Endometrium (tissue), 2 donors: ENCODE measurements at regions not wholly inside any gene's neighbourhood (a gene's known extent, or its start where the extent isn't known, plus 50 kb on each side); places are given as distances from the start of the nearest gene placed in this dataset.

Experiments used
- FAIRE-seq: peaks from 2 replicates; lab custom pipeline; 2012; peaks lifted over from hg19 to GRCh38; lab: Jason Lieb, UNC
- donor health status: control.
- donor health status: control.

- FAIRE-seq, result no peak
Measured at GRCh38 chr4:89665662-89666061, 171.3 kb downstream of the SNCA start.

- FAIRE-seq, result no peak
Measured at GRCh38 chr4:89664521-89664920, 172.4 kb downstream of the SNCA start.

- FAIRE-seq, result no peak
Measured at GRCh38 chr4:89661173-89661899, 175.6 kb downstream of the SNCA start.

GRCh38 chr4:89660444-89661172, 176.4 kb downstream of the SNCA start:
- no peak for FAIRE-seq

GRCh38 chr4:89658701-89659024, 178.3 kb downstream of the SNCA start:
- FAIRE-seq, result no peak

- FAIRE-seq, result no peak
Measured at GRCh38 chr4:89657931-89658700, 178.8 kb downstream of the SNCA start.

GRCh38 chr4:89653012-89653411, 183.9 kb downstream of the SNCA start:
- no peak for FAIRE-seq

GRCh38 chr4:89645482-89645881, 191.5 kb downstream of the SNCA start:
- FAIRE-seq, result no peak

- FAIRE-seq, result no peak
Measured at GRCh38 chr4:89641367-89641687, 195.6 kb downstream of the SNCA start.

- no peak for FAIRE-seq
Measured at GRCh38 chr4:89640620-89641366, 196.2 kb downstream of the SNCA start.

GRCh38 chr4:89639395-89639794, 197.6 kb downstream of the SNCA start:
- no peak for FAIRE-seq

- FAIRE-seq, result no peak
Measured at GRCh38 chr4:89625599-89626293, 211.2 kb downstream of the SNCA start.

GRCh38 chr4:89619206-89619962, 217.6 kb downstream of the SNCA start:
- no peak for FAIRE-seq

- no peak for FAIRE-seq
Measured at GRCh38 chr4:89618151-89618550, 218.8 kb downstream of the SNCA start.

GRCh38 chr4:89617317-89617716, 219.6 kb downstream of the SNCA start:
- FAIRE-seq, result no peak

GRCh38 chr4:89616382-89616781, 220.6 kb downstream of the SNCA start:
- FAIRE-seq, result no peak

- FAIRE-seq, result no peak
Measured at GRCh38 chr4:89615051-89615450, 221.9 kb downstream of the SNCA start.

- no peak for FAIRE-seq
Measured at GRCh38 chr4:89614155-89614554, 222.8 kb downstream of the SNCA start.

- FAIRE-seq, result no peak
Measured at GRCh38 chr4:89610236-89610635, 226.7 kb downstream of the SNCA start.

- FAIRE-seq, result no peak
Measured at GRCh38 chr4:89609756-89610155, 227.2 kb downstream of the SNCA start.

- FAIRE-seq, result no peak
Measured at GRCh38 chr4:89604951-89605350, 232.0 kb downstream of the SNCA start.
